HG03103 (cell line): ENCODE measurements at regions not wholly inside any gene's neighbourhood (a gene's known extent, or its start where the extent isn't known, plus 50 kb on each side); places are given as distances from the start of the nearest gene placed in this dataset.
"Not testable (repeated sequence)": the region's sequence is repeated elsewhere in the genome, so short reads cannot be mapped to it uniquely, and the experiment has no call there.

Experiments used
- ATAC-seq: cut with Tn5 transposase; IDR thresholded peaks from one replicate; pipeline ENCODE4 v1.9.1; 2021; ENCODE audit warnings: low read depth; ENCODE audit not compliant: unreplicated experiment

DNA sequence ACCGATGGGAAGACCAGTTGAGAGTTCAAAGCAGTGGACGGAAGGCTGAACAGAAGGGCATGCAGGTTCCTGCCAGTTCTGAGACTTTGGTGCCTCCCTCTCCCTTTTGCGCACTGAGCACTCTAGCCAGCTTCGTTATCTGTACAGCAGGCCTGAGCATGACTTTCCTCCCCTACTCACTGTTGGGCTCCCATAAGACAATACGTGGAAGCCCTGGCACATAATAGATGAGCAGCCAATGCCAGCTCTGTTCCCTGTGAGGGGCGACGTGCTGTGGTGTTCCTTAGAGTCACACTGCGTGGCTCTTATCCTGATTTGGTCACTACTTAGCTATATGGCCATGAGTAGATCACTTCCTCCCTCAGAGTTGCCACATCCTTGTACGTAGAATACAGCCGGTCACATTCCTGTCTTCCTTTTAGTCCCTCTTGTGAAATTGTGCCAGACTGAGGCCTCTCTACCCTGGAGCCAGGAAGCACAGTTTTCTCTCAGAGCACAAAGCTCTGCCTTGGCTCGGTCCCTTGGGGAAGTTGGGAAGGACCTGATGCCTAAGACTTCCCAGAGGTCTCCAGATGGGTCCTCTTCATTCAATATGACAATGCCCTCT lies 160.4 kb upstream of the MAMLD1 start:
- no peak for ATAC-seq

DNA sequence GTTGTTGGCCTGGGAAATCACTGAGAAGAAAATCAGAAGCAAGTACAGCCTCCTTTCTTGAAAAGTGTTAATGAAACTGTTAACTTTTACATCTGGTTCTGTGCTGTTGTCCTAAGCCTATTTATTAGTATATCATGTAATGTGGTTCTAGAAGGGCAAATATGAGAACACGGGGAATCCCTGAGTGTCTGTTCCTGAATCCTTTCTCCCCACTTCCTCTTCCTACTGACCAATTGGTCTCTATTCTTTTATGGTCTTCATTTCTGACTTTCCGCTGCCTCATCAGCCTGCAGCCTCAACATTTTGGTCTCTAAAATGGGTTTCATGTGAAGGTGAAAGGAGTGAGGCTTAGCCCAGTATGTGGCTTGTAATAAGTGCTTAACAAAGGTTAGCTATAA lies 159.9 kb upstream of the MAMLD1 start:
- no peak for ATAC-seq

DNA sequence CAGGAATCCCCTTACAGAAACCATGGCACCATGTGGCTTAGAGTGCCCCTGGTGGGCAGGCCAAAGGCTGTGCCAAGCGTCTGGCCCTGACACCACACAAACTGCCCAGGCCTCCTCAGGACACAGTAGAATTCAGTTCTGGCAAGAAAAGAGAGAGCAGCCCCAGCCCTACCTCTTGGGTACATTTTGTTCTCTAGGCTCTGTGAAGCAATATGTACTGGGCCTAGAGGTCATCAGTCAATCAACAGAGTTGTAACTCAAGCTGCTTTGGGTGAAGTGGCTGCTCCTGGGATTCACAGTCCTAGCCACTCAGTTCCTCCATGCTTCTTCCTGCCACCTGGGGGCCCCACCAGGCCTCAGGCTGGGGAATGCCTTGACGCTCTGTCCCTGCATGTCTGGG lies 158.1 kb upstream of the MAMLD1 start:
- ATAC-seq, result no peak

DNA sequence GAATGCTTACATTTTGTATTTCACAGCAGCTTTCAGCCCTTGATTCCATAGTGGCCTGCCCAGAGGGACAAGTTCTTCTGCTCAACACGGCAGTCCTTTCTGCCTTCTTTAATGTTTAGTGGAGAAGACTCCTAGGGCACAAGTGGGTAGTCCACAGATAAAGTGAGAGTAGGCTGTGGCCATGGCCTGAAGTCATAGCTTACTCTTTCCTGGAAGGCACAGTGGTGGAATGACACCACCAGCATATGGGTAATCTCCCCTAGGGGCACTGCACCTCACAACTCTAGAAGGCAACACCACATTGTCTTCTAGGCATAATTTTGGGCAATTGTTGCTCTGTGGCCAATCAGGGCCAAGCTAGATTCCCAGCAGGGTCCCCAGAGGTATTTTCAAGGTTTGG lies 155.4 kb upstream of the MAMLD1 start:
- no peak for ATAC-seq

DNA sequence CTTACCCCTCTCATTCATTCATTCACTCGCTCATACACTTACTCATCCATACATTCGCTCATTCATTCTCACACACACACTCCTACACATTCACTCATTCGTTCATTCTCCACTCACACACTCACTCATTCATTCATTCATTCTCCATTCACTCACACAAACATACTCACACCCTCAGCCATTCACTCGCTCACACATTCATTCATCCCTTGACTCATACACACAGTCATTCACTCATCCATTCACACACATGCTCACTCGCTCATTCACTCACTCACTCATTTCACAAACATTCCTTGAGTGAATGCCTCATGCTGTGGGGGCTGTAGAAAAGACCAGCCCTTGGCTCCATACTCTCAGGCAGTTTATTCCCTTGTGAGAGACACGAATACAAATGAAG lies 151.1 kb upstream of the MAMLD1 start:
- no peak for ATAC-seq

DNA sequence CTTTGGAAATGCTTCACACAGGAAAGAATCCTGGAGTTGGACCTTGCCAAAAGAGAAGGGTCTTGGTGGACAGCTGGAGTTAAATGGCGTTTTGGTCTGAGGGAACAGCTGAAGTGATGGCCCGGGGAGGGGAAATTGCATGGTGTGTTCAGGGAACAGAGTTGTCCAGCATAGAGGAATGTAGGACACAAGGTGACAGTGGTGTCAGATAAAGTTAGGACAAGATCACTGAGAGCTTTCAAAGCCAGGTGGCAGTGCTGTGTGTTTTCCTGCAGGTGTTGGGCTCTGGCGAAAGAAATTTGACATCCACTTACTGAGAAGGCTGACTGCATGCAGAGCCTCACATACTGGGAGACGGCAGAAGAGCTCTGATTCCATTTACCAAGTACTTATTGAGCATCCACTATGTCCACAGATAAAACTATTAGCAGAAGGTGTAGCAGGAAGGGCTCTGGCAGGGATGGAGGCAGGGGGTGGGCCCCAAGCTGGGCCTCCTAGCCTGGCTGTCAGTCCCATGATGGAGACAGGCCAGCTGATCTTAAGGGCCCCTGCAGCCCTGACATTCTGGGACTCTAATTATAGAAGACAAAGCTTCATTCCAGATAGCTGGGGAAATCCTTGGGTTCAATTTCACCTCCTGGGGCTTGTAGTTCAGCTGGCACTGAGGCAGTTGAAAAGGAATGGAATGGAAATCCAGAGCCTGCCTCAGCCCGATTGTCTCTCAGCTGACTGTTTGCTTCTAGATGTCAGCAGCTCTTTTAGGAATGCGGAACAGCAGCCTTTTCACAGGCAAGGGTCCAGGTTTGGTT lies 150.2 kb upstream of the MAMLD1 start:
- no peak for ATAC-seq

DNA sequence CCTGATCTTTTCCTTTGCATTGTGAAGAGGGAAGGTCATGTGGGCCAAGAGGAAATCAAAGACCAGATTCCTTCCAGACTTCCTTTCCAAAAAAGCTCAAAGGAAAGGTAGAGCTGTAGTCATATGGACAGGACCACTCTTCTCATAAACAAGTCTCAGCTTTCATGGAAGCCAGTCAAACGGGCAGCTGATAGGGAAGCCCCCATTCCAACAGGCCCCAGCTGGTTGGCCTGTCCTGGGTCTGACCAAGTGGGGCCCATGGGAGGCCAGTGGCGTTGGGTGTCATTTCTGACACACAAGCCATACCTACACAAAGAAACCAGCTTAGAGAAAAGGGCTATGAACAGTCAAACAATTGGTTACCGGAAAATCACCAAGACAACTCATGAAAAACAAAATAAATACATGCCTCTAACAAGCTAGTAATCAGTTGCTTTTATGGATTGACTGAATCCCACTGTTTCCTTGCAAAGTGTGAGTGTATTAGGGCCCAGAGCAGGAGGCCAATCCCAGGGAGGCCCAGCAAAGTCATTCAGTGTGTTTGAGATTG lies 149.6 kb upstream of the MAMLD1 start:
- ATAC-seq, result no peak

DNA sequence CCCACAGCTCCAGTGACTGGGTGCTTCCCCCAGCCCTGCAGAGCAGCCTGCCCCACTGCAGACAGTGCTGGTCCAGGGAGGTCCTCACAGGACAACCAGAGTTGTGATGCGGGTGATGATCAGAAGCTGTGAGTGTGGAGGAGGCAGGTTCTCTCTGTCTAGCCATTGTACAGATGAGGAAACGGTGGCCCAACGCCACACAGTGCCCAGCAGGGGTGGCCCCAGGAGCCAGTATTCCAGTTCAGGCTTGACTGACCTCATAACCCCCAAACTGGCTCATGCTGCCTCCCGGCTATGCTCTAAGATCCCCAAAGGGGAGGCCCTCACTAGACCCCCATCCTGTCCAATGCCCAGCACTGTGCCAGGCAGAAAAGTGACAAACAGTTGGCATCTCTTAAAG lies 147.1 kb upstream of the MAMLD1 start:
- not testable (repeated sequence) for ATAC-seq

DNA sequence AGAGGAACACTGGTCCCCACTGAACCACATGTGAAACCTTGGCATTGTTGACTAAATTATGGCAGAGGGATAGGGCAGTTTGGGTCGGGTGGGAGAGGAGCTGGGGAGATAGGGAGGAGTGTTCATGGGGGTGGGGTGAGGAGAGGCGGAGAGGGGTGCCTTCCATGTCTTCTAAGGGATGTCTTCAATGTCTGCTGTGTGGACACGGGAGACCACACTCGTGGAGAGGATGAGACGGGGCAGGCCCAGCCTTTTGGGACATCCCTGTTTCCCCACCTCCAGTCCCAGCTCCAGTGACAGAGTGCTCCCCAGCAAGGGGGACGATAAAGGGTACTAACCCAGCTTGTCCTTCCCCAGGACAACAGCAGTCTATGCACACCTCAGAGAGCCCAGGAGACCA lies 146.4 kb upstream of the MAMLD1 start:
- no peak for ATAC-seq

DNA sequence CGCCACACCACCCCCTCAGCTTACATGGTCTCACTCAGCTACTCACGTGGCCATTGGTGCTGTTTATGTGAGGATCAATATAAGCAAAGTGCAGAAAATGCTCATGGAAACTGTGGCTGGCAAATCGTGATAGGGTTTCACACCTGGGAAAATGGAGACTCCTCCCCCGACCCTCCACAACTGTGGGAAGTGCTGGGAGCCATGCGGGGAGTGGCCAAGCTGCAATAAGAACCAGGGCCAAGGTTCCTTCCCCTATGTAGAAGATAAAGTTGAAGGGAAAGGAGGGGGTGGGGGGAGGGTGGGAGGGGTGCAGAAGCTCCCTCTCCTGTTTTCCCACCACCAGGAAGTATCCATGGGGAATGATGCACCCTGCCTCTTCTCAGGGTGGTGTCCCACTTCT lies 145.5 kb upstream of the MAMLD1 start:
- ATAC-seq, result no peak

DNA sequence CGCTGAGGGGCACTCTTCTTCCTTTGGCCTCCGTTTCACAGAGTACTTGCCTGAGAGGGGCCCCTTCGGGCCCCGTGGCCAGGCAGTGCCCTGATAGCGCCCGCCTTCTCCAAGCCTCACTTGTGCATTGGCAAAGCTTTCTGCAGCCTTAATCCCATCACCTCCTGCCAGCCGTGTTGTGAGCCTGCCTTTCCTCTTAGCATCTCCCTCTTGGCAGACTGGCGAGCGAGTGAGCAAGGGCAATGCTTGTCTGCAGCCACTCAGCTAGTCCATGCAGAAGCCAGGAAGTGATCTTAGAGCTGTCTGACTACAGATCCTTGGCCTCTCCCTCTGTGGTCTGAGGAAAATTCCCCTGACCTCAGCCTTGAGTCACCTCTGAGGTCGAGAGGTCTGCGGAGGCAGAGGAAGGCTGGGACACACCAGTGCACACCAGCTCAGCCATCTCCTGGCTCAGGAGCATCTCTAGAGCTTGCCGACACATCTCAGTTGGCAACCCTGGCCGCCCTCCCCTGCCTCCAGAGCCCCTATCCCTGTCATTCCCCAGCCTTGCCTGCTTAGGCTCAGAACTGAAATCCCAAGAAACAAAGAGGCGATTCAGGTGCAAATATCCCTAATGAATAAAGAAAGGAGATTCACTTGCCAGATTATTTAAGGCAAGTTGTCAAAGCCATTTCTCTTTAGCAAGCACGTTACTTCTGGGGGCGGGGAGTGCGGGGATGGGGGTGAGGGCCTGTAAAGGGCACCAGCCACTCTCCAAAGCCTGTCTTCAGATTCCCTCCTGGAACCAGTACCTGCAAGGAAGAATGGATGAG lies 143.5 kb upstream of the MAMLD1 start:
- ATAC-seq, result no peak

DNA sequence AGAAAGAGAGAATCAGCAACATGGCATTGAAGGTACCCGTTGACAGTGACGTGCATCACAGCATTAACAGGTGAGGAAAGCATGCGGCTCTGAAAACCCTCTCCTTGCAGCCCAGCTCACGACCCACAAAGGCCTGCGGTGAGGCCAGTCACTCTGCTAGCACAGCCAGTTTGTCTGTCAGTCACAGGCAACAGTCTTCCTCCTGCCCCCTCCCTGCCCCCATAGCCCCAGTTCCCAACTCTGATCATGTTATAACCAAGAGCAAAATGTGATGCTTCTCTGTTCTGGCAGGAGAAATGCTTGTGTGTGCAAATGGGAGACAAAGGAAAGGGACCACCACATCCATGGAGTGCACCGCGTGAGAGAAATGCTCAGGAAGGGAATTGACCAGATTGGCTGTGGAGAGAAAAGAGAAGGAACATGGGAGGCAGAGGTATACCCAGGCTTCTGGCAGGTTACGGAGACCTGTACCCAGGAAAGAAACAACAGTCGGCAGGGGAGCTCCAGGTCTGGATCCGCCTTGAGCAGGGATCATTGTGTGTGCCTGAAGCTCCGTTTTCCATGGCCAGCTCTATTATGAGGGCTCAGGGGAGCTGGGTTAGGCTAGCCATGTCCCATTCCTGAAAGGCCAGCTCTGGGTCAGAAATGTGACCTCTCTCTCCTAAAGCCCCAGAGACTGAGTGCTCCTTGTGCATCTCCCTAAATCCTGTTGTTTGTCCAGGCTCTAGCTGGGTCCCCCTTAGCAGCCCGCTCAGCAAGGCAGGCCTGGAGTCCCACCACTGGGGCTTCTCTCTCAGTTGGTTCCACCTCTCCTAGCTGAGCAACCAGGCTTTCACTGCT lies 139.7 kb upstream of the MAMLD1 start:
- ATAC-seq, result no peak

DNA sequence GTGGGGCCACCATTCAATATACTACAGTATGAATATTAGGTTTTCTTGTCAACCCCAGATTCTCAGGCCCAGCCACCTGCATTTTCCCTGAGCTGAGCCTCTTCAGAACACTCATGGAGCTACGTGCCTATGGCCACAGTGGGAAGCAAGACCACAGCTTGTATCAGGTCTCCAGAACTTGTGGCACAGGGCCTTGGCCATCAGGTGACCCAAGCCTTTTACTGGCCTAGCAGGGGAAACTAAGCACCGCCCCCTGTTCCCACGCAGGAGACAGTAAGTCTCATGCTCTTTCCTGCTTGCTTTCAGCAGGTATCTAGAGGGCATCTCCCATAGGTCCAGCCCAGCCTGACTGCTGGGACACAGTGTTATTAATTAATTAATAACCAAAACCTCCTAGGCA lies 138.4 kb upstream of the MAMLD1 start:
- no peak for ATAC-seq

DNA sequence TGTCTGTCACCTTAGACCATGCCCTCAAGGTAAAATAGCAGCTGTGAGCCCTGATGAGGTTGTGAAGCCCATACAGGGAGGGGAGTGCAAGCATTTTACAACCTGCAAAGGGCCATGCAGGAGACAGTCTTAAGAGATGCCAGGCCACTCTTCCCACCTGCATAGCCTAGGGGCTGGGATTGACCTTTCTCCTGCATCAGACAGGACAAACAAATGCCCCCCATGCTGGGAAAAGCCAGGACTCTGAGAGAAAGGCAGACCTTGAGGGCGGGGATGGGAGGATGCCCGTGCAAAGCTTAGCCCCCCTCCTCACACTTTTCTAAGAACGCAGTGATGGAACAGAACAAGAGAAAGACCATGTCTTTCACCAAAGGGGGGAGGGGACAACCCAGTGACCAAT lies 137.9 kb upstream of the MAMLD1 start:
- no peak for ATAC-seq

DNA sequence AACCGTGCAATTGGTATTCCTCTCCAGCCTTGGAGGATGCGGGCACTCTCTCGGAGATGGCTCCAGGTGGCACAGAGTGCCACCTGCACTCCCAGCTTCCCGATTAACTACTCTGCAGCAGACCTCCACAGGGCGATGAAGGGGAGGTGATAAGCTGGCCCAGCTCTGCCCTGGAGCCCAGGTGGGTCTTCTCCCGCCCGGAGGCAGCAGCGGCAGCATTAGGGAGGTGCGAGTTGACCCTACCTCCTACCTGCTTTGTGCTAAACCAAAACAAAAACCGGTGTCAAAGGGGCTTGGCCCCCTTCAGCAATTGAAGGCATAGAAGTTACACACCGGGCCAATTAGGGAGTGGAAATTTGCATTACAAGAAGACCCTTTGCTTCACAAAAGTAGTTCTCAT lies 137.4 kb upstream of the MAMLD1 start:
- no peak for ATAC-seq

DNA sequence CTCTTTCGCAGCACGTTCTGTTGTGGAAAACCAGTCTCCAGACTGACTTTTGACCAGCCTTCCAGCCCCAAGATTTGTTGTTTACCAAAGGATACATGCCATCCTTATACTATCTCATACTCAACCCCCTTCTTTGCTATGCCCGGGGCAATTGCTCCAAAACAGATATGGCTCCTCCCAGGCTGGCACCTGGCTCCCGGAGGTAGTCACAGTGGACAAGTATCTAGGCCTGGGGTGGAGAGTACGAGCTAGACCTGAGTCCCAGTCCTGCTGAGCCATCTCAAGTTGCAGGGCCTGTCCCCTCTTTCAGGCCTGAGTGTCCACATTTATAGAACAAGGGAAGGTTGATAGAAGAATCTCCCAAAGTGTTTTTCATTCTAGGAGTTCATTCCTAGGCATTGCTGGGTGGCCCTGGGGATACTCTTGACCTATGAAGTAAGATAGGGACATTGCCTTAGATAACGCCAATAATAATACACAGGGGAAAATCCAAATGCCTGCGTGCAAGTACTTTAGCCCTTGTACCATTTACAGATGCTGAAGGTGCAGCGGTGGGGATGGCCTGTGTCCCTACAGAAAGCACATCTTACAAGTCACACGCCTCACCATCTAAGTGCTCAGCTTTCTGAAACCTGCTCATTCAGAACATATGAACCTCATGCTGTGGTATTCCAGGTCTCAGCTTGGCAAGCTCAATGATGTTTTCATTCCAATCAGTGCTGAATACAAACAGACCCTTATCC lies 136.7 kb upstream of the MAMLD1 start:
- ATAC-seq, result no peak

DNA sequence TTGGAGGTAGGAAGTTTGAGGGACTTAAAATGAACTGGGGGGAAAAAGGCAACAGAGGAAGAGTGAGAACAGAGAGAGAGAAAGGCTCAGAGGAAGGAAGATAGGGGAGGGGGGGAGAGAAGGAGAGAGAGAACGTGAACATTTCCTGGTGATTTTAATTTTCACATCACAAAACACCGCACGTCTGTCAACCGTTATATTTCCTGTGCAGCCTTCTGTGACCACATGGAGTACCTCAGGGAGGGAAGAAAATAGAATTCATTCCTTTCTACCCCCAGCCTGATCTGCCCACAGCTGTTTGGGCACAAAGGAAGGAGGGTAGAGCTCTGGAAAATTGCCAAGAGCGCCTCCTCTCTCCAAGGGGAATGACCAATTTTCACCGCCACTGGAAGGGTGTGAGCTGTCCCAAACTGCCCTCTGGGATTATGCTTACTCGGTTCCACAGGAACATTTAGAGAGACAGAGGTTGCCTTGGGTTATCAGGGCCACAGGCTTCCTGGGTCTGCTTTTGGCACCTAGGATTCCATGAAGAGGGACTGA lies 135.7 kb upstream of the MAMLD1 start:
- no peak for ATAC-seq

DNA sequence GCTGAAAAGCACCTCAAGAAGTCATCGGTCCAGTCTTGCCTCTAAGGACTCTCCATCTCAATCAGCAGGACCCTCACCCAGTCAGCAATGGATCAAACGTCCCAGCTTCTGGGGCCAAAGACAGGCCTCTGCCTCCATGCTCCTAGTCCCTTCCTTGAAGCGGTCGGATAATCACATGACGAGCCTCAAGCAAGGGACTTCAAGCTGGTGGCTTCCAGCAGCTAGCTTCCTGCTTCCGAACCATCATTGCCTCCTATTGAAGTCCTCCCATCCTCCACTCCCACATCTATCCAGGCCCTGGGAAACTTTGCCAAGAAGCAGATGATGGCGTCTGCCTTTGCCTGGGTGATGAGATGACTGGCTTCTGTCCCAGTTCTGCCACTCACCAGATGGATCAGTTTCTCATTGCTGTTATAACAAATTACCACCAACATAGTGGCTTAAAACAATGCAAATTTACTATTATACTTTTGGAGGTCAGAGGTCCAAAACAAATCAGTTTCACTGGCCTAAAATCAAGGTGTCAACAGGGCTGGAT lies 135.2 kb upstream of the MAMLD1 start:
- ATAC-seq, result no peak

DNA sequence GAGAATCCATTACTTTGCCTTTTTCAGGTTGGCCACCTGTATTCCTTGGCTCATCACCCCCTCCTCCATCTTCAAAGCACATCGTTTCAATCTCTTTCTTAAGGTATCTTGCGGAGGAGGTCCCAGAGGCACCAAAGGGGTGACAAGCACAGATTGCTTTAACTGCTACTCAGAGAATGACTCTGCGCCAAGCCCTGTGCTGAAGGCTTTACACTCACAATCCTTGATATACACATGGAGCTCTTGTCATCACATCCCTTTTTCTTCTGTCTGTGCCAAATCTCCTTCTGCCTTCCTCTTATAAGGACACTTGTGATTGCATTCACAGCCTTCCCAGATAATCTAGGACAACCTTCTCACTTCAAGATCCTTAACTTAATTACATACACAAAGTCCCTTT lies 134.7 kb upstream of the MAMLD1 start:
- ATAC-seq, result no peak
